Smooth muscle cell of the brain vasculature (primary cell): ENCODE measurements at regions not wholly inside any gene's neighbourhood (a gene's known extent, or its start where the extent isn't known, plus 50 kb on each side); places are given as distances from the start of the nearest gene placed in this dataset.

Experiments
- DNase-seq: peaks from one replicate; pipeline ENCODE4 v3.0.0-alpha.2; 2012; ENCODE audit warnings: low read depth, low spot score

DNA sequence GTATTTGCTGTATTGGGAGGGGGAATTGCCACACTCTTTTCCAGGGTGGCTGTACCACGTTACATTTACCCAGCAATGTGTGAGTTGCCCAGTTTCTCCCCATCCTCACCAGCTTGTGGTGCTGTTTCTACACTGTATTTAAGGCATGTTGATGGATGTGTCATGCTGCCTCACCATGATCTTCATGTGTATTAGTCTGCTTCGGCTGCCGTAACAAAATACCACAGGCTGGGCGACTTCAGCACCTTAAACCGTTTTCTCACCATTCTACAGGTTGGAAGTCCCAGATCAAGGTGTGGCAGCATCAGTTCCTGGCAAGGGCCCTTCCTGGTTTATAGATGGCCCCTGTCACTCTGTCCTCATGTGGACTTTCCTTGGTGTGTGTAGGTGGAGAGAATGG is 169.7 kb downstream of the IGLL1 start:
- DNase-seq = no peak

DNA sequence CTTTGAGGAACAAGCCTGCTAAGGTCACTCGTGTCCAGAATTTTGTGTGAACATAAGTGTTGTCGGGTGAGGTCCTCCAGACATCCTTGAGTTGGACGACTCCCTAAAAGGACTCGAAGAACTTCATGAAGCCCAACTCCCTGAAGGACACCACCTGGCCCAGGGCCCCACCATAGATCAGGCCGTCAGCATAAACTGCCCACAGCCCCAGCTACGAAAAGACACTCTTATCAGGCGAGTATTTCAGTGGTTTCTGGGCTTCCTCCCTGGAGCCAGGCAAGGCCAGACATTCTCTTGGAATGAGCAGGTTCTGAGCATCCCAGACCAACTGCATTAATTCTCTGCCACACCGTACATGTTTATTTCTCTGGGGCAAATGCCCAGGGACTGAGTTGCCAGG is 170.1 kb downstream of the IGLL1 start:
- no peak for DNase-seq

DNA sequence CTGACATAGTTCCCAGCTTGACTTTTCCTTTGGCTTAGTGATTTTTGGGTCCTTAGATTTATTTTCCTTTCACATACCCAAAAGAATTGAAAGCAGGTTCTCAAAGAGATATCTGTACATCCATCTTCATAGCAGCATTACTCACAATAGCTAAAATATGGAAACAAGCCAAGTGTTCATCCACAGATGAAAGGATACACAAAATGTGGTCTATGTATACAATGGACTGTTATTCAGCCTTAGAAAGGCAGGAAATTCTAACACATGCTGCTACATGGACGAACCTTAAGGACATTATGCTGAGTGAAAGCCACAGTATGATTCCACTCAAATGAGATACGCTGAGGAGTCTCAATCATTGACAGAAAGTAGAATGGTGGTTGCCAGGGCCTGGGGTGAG is 171.8 kb downstream of the IGLL1 start:
- no peak for DNase-seq

GRCh38 chr22:23405366-23405851 is 174.7 kb downstream of the IGLL1 start:
- DNase-seq = no peak

DNA sequence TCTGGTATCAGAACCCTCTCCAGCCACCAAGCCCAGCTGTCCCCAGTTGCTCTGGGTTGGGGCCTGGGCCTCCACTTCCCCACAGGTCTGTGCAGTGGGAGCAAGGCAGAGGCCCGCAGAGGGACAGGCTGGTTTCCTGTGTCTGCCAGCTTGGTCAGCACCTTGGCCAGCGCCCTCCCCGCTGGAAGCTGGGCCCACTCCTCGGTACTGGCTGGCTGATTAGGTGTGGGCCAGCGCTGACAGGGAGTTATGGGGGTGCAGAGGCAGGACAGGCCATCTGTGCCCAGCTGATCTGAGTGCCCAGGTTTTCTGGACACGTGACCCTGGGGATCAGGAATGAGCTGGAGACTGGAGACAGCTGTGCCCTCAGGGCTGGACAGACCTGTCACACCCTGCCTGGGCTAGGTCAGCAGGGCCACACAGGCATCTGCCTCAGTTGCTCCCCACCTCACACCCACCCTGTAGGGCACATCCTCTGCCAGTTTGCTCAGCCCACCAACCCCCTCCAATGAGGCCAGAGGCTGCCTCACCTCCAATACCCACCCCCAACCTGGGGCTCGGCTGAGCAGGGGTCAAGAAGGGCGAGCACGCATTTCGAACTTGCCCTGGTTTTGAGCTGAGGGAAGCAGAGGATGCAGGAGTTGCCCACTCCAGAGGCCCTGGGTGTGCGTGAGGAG is 175.3 kb downstream of the IGLL1 start:
- no peak for DNase-seq

- no peak for DNase-seq
Measured at GRCh38 chr22:23403720-23404688, 176.1 kb downstream of the IGLL1 start.

DNA sequence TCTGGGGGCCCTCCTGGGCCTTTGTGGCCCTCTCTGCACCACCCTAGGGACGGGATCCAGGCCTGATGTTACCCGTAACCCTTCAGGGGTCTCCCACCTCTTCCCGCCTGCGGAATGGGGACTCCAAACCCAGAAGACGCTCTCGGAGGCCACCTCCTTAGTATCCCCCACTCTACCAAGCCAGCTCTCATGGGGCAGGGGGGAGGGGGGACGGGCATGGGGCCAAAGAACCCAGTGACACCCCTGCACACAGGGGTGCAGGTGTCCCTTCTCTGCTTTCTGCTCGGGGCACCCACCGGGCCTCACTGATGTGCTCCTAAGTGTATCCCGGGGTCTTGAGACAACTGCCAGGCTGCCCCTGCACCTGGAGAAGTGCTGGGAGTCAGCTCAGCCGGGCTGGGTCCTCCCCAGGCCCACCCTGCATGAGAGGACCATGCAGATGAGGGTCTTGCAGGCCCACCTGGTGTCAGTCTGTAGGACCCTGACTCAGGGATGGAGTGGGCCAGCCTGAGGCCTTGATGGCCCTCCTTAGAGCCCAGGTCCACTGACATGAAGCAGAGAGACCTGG is 176.9 kb downstream of the IGLL1 start:
- no peak for DNase-seq

- DNase-seq = no peak
Measured at GRCh38 chr22:23402275-23403151, 177.6 kb downstream of the IGLL1 start.

DNA sequence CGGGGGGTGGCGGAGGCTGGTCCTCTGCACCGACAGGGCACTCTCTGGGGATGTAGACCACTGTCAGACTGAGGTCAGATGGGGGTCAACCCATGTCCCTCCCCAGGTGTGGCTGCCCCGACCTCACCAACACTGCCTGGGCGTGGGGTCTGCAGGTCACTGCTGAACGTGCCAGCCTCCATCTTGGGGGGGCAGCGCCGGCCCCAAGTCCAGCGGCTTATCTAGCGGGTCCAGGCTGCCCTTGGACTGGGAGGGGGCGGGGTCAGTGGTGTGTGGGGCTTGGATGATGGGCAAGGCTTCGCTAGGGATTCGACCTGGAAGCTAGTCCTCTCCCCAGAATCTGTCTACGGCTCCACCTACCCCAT is 178.2 kb downstream of the IGLL1 start:
- DNase-seq = no peak

GRCh38 chr22:23401111-23401909 is 178.8 kb downstream of the IGLL1 start:
- no peak for DNase-seq

GRCh38 chr22:23400286-23400981 is 179.7 kb downstream of the IGLL1 start:
- DNase-seq = no peak

DNA sequence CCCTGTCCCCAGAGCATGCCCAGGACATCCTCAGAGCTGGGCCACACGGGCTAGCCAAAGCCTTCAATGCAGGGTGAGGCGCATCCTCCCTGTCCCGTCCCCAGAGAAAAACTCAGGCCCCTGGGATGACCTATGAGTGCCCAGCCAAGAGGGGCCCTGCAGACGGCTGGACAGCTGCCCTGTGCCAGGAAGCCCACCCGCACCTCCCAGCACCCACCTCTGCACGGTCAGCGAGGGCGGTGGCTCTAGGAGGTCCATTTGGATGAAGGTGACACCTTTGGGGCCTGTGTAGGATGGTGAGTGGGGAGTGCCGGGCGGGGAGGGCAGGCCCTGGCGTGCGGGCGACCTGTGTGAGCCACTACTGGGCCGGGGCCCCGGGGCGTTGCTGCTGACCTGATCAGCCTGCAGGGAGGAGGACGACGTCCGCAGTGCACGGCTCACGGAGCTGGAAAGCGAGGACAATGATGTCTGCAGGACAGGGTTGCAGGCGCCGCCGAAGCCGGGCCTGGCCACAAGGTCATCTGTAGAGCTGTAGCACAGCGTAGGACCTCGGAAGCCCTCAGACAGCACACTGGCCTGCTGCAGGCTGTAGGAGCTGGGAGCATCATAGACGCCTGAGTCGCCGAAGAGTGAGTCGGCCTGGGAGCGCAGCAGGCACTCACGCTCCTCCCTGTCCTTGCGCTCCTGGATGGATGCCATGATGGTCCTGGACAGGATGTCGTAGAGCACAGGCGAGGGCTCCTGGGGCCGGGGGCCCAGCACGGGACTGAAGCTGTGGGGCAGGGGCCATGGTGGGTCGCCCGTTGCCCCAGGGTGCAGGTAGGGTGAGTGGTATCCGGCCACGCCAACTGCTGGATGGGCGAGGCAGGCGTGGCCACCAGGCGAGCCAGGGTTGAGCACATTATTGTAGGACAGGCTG is 180.5 kb downstream of the IGLL1 start:
- DNase-seq = no peak

- no peak for DNase-seq
Measured at GRCh38 chr22:23398701-23399366, 181.3 kb downstream of the IGLL1 start.

GRCh38 chr22:23397613-23398567 is 182.2 kb downstream of the IGLL1 start:
- no peak for DNase-seq

GRCh38 chr22:23397008-23397612 is 183.0 kb downstream of the IGLL1 start:
- no peak for DNase-seq

- DNase-seq = no peak
Measured at GRCh38 chr22:23396362-23397007, 183.6 kb downstream of the IGLL1 start.
